GM23338 (cell line): ENCODE measurements at regions not wholly inside any gene's neighbourhood (a gene's known extent, or its start where the extent isn't known, plus 50 kb on each side); places are given as distances from the start of the nearest gene placed in this dataset.

Experiments
- ATAC-seq: fragments of 200-7000 bp; cut with Tn5 transposase; 3 replicates; pipeline ENCODE4 v1.9.1; 2020
- DNase-seq: peaks from one replicate; pipeline ENCODE4 v3.0.0-alpha.2; 2015; ENCODE audit warnings: low spot score
- H2AFZ ChIP-seq: fragments of 200-600 bp; sonication (generic); 2 replicates; pipeline ENCODE4 v1.8.0; 2016; ENCODE audit warnings: antibody characterized with exemption, mild to moderate bottlenecking, moderate library complexity
- H3F3A ChIP-seq: fragments of 200-600 bp; sonication (generic); replicated peaks from 2 replicates; pipeline ENCODE4 v1.8.0; 2017; ENCODE audit warnings: antibody characterized with exemption, mixed run types, low read depth
- H3K27ac ChIP-seq: fragments of 200-600 bp; sonication (generic); 2 replicates; pipeline ENCODE4 v1.6.1; 2016; ENCODE audit warnings: low read depth
- H3K27me3 ChIP-seq: fragments of 200-600 bp; sonication (generic); 2 replicates; pipeline ENCODE4 v1.8.0; 2016; ENCODE audit warnings: mild to moderate bottlenecking, mixed run types, moderate library complexity; ENCODE audit not compliant: insufficient read depth
- H3K36me3 ChIP-seq: fragments of 200-600 bp; sonication (generic); 2 replicates; pipeline ENCODE4 v1.8.0; 2016; ENCODE audit warnings: mild to moderate bottlenecking; ENCODE audit not compliant: insufficient read depth
- H3K4me1 ChIP-seq: fragments of 200-600 bp; sonication (generic); 2 replicates; pipeline ENCODE4 v1.8.0; 2016; ENCODE audit warnings: mild to moderate bottlenecking, moderate library complexity; ENCODE audit not compliant: insufficient read depth
- H3K4me2 ChIP-seq: fragments of 200-600 bp; sonication (generic); 2 replicates; pipeline ENCODE4 v1.7.1; 2017; ENCODE audit warnings: mixed run types
- H3K4me3 ChIP-seq: fragments of 200-600 bp; sonication (generic); 2 replicates; pipeline ENCODE4 v1.6.1; 2016; ENCODE audit warnings: mixed run types
- H3K79me2 ChIP-seq: fragments of 200-600 bp; sonication (generic); replicated peaks from 2 replicates; pipeline ENCODE4 v1.8.0; 2017; ENCODE audit warnings: mild to moderate bottlenecking; ENCODE audit not compliant: insufficient read depth
- H3K9me2 ChIP-seq: fragments of 200-600 bp; sonication (generic); 2 replicates; pipeline ENCODE4 v1.8.0; 2017; ENCODE audit not compliant: insufficient read depth
- H4K20me1 ChIP-seq: fragments of 200-600 bp; sonication (generic); replicated peaks from 2 replicates; pipeline ENCODE4 v1.8.0; 2017; ENCODE audit warnings: mild to moderate bottlenecking; ENCODE audit not compliant: insufficient read depth
- H3K27ac Mint-ChIP-seq: 2 replicates; pipeline ENCODE4 v1.8.0; 2020; ENCODE audit warnings: inconsistent platforms, mild to moderate bottlenecking, moderate library complexity, mixed read lengths
- H3K27me3 Mint-ChIP-seq: 3 replicates; pipeline ENCODE4 v1.8.0; 2022; ENCODE audit warnings: low read depth, mild to moderate bottlenecking, moderate library complexity, mixed read lengths, inconsistent platforms; ENCODE audit not compliant: insufficient read depth, poor library complexity
- H3K36me3 Mint-ChIP-seq: 3 replicates; pipeline ENCODE4 v1.8.0; 2021; ENCODE audit warnings: low read depth, mild to moderate bottlenecking, inconsistent platforms, moderate library complexity, mixed read lengths
- H3K4me1 Mint-ChIP-seq: 3 replicates; pipeline ENCODE4 v1.8.0; 2020; ENCODE audit warnings: mild to moderate bottlenecking, inconsistent platforms, mixed read lengths
- H3K4me3 Mint-ChIP-seq: 3 replicates; pipeline ENCODE4 v1.8.0; 2021; ENCODE audit warnings: moderate library complexity, mild to moderate bottlenecking, inconsistent platforms, mixed read lengths
- H3K9me3 Mint-ChIP-seq: 3 replicates; pipeline ENCODE4 v1.8.0; 2020; ENCODE audit warnings: moderate library complexity, mild to moderate bottlenecking, inconsistent platforms, mixed read lengths
- EZH2 ChIP-seq: fragments of 200-600 bp; sonication (generic); IDR thresholded peaks from one replicate; pipeline ENCODE4 v1.8.0; 2017; ENCODE audit warnings: antibody characterized with exemption, mild to moderate bottlenecking, low read depth; ENCODE audit not compliant: unreplicated experiment
- EZH2phosphoT487 ChIP-seq: fragments of 200-600 bp; sonication (generic); IDR thresholded peaks from one replicate; pipeline ENCODE4 v1.8.1; 2018; ENCODE audit warnings: antibody characterized with exemption; ENCODE audit not compliant: unreplicated experiment
- JUNB ChIP-seq: IDR thresholded peaks from one replicate; pipeline ENCODE4 v1.6.1; 2016; ENCODE audit warnings: antibody characterized with exemption; ENCODE audit not compliant: unreplicated experiment
- NANOG ChIP-seq: IDR thresholded peaks from 2 replicates; pipeline ENCODE4 v1.6.1; 2016; ENCODE audit warnings: antibody characterized with exemption, borderline replicate concordance
- STAT1 ChIP-seq: IDR thresholded peaks from one replicate; pipeline ENCODE4 v1.6.1; 2016; ENCODE audit warnings: antibody characterized with exemption; ENCODE audit not compliant: unreplicated experiment
- ZNF462 ChIP-seq: fragments of 250-450 bp; sonication (Bioruptor Pico); IDR thresholded peaks from 2 replicates; pipeline ENCODE4 v1.5.0; 2020; ENCODE audit warnings: mild to moderate bottlenecking, moderate library complexity
- TF ChIP-seq, protein P1 (sequence below), 2 experiments: fragments of 200-600 bp in 1 of 2; sonication (generic) in 1 of 2; conservative IDR thresholded peaks; 2 replicates each; pipeline versions ENCODE4 v1.5.1 to v1.6.1; 2016 to 2017; ENCODE audit warnings: antibody characterized with exemption in 2 of 2, low read depth in 2 of 2, mild to moderate bottlenecking in 2 of 2, moderate library complexity in 1 of 2

GRCh38 chr7:121800916-121801675 is 71.9 kb upstream of the PTPRZ1 start:
- no peak overlapping the region for H3K27ac Mint-ChIP-seq

More at GRCh38 chr7:121800916-121801675, 71.9 kb upstream of the PTPRZ1 start:
- no peaks in the 10 kb centered on the region for H3K79me2 ChIP-seq
- ATAC-seq (no peak), DNase-seq (no peak)
- no peaks in the 10 kb centered on the region for H3K9me2 ChIP-seq
- no peak overlapping the region for H3K27ac ChIP-seq
- Mint-ChIP-seq H3K4me1 (peaks cover 44% of the 10 kb centered on the region), H3K4me3 (no peak overlapping the region), H3K36me3 (no peaks in the 10 kb centered on the region), H3K27me3 (peaks cover 4% of the 10 kb centered on the region), H3K9me3 (no peaks in the 10 kb centered on the region)
- no peaks in the 10 kb centered on the region for H3K27me3 ChIP-seq
- H4K20me1 ChIP-seq, result no peaks in the 10 kb centered on the region
- no peaks in the 10 kb centered on the region for H3K36me3 ChIP-seq
- H3F3A ChIP-seq, result no peaks in the 10 kb centered on the region
- H3K4me3 ChIP-seq, result no peak overlapping the region
- H3K4me1 ChIP-seq, result peaks cover 40% of the 10 kb centered on the region
- no peak overlapping the region for H2AFZ ChIP-seq
- no peak for TF ChIP-seq ZNF462 (CRISPR knock-in tag)
- no peak for TF ChIP-seq NANOG
- TF ChIP-seq JUNB, result no peak
- TF ChIP-seq EZH2, result no peak
- TF ChIP-seq, protein P1, sequence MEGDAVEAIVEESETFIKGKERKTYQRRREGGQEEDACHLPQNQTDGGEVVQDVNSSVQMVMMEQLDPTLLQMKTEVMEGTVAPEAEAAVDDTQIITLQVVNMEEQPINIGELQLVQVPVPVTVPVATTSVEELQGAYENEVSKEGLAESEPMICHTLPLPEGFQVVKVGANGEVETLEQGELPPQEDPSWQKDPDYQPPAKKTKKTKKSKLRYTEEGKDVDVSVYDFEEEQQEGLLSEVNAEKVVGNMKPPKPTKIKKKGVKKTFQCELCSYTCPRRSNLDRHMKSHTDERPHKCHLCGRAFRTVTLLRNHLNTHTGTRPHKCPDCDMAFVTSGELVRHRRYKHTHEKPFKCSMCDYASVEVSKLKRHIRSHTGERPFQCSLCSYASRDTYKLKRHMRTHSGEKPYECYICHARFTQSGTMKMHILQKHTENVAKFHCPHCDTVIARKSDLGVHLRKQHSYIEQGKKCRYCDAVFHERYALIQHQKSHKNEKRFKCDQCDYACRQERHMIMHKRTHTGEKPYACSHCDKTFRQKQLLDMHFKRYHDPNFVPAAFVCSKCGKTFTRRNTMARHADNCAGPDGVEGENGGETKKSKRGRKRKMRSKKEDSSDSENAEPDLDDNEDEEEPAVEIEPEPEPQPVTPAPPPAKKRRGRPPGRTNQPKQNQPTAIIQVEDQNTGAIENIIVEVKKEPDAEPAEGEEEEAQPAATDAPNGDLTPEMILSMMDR (conservative IDR thresholded peaks at IDR 0.05; ENCODE audit: low read depth in 2 of 2), result no peak
- no peak for TF ChIP-seq STAT1
- no peak for TF ChIP-seq EZH2phosphoT487
- no peak overlapping the region for H3K4me2 ChIP-seq
